Hematopoietic multipotent progenitor cell (in vitro differentiated cells): ENCODE measurements at regions not wholly inside any gene's neighbourhood (a gene's known extent, or its start where the extent isn't known, plus 50 kb on each side); places are given as distances from the start of the nearest gene placed in this dataset.
"Not testable (repeated sequence)": the region's sequence is repeated elsewhere in the genome, so short reads cannot be mapped to it uniquely, and the experiment has no call there.

ENCODE experiments used
- DNase-seq, 3 donors: peaks; one replicate each; pipeline ENCODE4 v3.0.0-alpha.2; 2011 to 2015; ENCODE audit warnings: low read depth in 2 of 3, low spot score in 2 of 3

- no peak for DNase-seq
Measured at GRCh38 chr6:100322886-100323285, 141.8 kb downstream of the SIM1 start.

GRCh38 chr6:100320686-100321085 lies 144.0 kb downstream of the SIM1 start:
- no peak for DNase-seq

- no peak for DNase-seq
Measured at GRCh38 chr6:100317031-100317430, 147.7 kb downstream of the SIM1 start.

- no peak for DNase-seq
Measured at GRCh38 chr6:100314186-100314585, 150.5 kb downstream of the SIM1 start.

- DNase-seq: no peak
Measured at GRCh38 chr6:100311707-100312251, 152.9 kb downstream of the SIM1 start.

GRCh38 chr6:100309174-100309573 lies 155.5 kb downstream of the SIM1 start:
- DNase-seq: no peak

GRCh38 chr6:100307561-100307960 lies 157.2 kb downstream of the SIM1 start:
- no peak for DNase-seq

GRCh38 chr6:100305209-100305869 lies 159.4 kb downstream of the SIM1 start:
- DNase-seq: no peak

GRCh38 chr6:100304575-100304974 lies 160.1 kb downstream of the SIM1 start:
- no peak for DNase-seq

- DNase-seq: no peak
Measured at GRCh38 chr6:100301731-100302130, 163.0 kb downstream of the SIM1 start.

- no peak for DNase-seq
Measured at GRCh38 chr6:100300221-100300736, 164.4 kb downstream of the SIM1 start.

GRCh38 chr6:100296810-100297544 lies 167.7 kb downstream of the SIM1 start:
- no peak for DNase-seq

GRCh38 chr6:100295172-100295571 lies 169.5 kb downstream of the SIM1 start:
- not testable (repeated sequence) for DNase-seq

- no peak for DNase-seq
Measured at GRCh38 chr6:100289285-100289684, 175.4 kb downstream of the SIM1 start.

GRCh38 chr6:100288311-100288710 lies 176.4 kb downstream of the SIM1 start:
- no peak for DNase-seq

- DNase-seq: no peak
Measured at GRCh38 chr6:100283285-100283684, 181.4 kb downstream of the SIM1 start.

- no peak for DNase-seq
Measured at GRCh38 chr6:100281471-100281901, 183.2 kb downstream of the SIM1 start.

GRCh38 chr6:100276311-100277057 lies 188.2 kb downstream of the SIM1 start:
- DNase-seq: no peak

- no peak for DNase-seq
Measured at GRCh38 chr6:100274147-100274546, 190.6 kb downstream of the SIM1 start.

- DNase-seq: no peak
Measured at GRCh38 chr6:100271625-100272024, 193.1 kb downstream of the SIM1 start.

- DNase-seq: no peak
Measured at GRCh38 chr6:100271202-100271601, 193.5 kb downstream of the SIM1 start.
